Small intestine (tissue), 7 donors: ENCODE measurements at regions not wholly inside any gene's neighbourhood (a gene's known extent, or its start where the extent isn't known, plus 50 kb on each side); places are given as distances from the start of the nearest gene placed in this dataset.
A peak's percentile ranks its signal among the peaks of the same experiment; 100 is the strongest.

Experiments
- DNase-seq, 2 donors: peaks; one replicate each; pipeline versions ENCODE4 v3.0.0 to v3.0.0-alpha.2; 2013
- FAIRE-seq: peaks from 2 replicates; lab custom pipeline; 2012; peaks lifted over from hg19 to GRCh38; lab: Jason Lieb, UNC
- H3K27ac ChIP-seq, 3 donors: one replicate each; pipeline ENCODE4 v1.5.1; 2013; ENCODE audit warnings: low read length in 2 of 3, mild to moderate bottlenecking in 2 of 3, control low read depth in 1 of 3, inconsistent platforms in 1 of 3, low read depth in 1 of 3, moderate library complexity in 1 of 3
- H3K27me3 ChIP-seq, 3 donors: one replicate each; pipeline ENCODE4 v1.6.1; 2013; ENCODE audit warnings: low read length in 3 of 3, inconsistent platforms in 1 of 3; ENCODE audit not compliant: control insufficient read depth in 3 of 3, insufficient read depth in 3 of 3
- H3K36me3 ChIP-seq, 3 donors: one replicate each; pipeline ENCODE4 v1.6.1; 2013; ENCODE audit warnings: low read length in 3 of 3, inconsistent platforms in 1 of 3, low read depth in 1 of 3, mild to moderate bottlenecking in 1 of 3, moderate library complexity in 1 of 3; ENCODE audit not compliant: control insufficient read depth in 3 of 3, insufficient read depth in 2 of 3
- H3K4me1 ChIP-seq, 3 donors: one replicate each; pipeline ENCODE4 v1.6.1; 2013; ENCODE audit warnings: low read length in 2 of 3, inconsistent platforms in 1 of 3, low read depth in 1 of 3, mild to moderate bottlenecking in 1 of 3, moderate library complexity in 1 of 3; ENCODE audit not compliant: control insufficient read depth in 3 of 3, insufficient read depth in 2 of 3
- H3K4me3 ChIP-seq, 3 donors: one replicate each; pipeline ENCODE4 v1.5.1; 2013; ENCODE audit warnings: low read length in 3 of 3, control low read depth in 1 of 3, inconsistent platforms in 1 of 3, low read depth in 1 of 3, mild to moderate bottlenecking in 1 of 3, moderate library complexity in 1 of 3
- H3K9me3 ChIP-seq, 2 donors: one replicate each; pipeline ENCODE4 v1.6.1; 2013; ENCODE audit warnings: low read depth in 1 of 2, low read length in 1 of 2; ENCODE audit not compliant: control insufficient read depth in 2 of 2, insufficient read depth in 1 of 2
- WGBS, 3 donors: extraction: QIAGEN DNeasy Blood & Tissue Kit; methylation state at CpG; one replicate each; pipeline ENCODE4 v1.1.7; 2013; 5-methylcytosine and 5-hydroxymethylcytosine counted together
- donor health status: healthy with polysubstance abuse.
- donor health status: control.
- donor health status: control.
- donor health status: Bipolar disorder and iron deficiency.
- donor health status: healthy.

DNA sequence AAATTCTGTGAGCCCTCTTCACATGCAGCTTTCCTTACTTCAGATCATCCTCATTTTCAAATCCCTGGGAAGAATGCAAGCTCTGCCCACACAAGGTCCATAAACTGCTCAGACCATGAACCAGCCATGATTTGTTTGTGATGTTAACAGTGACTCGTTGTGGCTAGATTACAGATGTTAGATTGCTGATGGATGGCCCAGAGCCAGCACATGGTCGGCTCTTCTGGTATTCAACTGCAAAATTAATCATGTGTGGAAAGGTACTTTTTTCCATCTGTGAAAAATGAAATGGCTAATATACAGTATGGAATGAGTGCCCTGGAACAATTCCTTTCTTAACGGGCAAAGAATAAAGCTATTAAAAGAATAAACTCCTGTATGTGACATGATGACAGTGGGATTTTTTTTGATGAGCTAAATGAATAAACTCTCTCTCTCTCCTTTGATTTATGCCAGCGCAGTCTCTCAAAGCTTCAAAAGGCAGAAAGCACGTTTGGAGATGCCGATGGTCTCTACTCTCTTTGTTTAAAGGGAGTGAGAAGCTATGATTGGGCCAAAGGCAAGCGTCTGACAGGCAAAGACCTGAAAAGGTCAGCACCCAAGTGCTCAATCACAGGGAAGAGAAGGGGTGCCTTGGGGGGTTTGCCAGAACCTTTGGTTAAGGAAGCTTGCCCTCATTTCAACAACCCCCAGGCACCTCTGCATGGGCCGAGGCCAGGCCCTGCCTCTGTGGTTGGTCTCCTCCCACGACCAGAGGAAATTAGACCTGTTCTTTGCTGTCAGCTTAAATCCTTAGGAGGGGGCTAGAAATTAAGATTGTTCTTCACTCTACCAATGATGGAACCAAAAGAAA, 444.0 kb upstream of the NFE2L3 start:
- DNase-seq (no peak), FAIRE-seq (no peak)
- WGBS, 3 donors, result 56 to 64% (median 63%) methylated on average over 9 of the region's 9 CpGs

GRCh38 chr7:25710959-25711358, 441.0 kb upstream of the NFE2L3 start:
- Histone ChIP-seq H3K27ac (no peak overlapping the region), H3K27me3 (no peaks in the 10 kb centered on the region), H3K36me3 (no peaks in the 10 kb centered on the region), H3K9me3 (peaks cover 0 to 2% of the 10 kb centered on the region in 2 donors), H3K4me3 (no peak overlapping the region), H3K4me1 (peaks cover 0 to 5% (median 0%) of the 10 kb centered on the region in 3 donors)
- WGBS, 3 donors, result 64 to 67% (median 66%) methylated on average over 1 of the region's 1 CpG
- FAIRE-seq (no peak), DNase-seq (no peak)

More for the DNA sequence above, 444.0 kb upstream of the NFE2L3 start:
- Histone ChIP-seq H3K4me3 (no peak overlapping the region), H3K36me3 (no peaks in the 10 kb centered on the region), H3K27me3 (no peaks in the 10 kb centered on the region), H3K4me1 (peaks cover 0 to 5% (median 0%) of the 10 kb centered on the region in 3 donors), H3K27ac (no peak overlapping the region), H3K9me3 (peaks cover 0 to 2% of the 10 kb centered on the region in 2 donors)

GRCh38 chr7:25711940-25712339, 440.1 kb upstream of the NFE2L3 start:
- H3K36me3 ChIP-seq, result no peaks in the 10 kb centered on the region
- no peak overlapping the region for H3K27ac ChIP-seq
- FAIRE-seq, result no peak
- no peaks in the 10 kb centered on the region for H3K9me3 ChIP-seq
- H3K4me1 ChIP-seq, result peaks cover 0 to 5% (median 0%) of the 10 kb centered on the region in 3 donors
- H3K4me3 ChIP-seq, result no peak overlapping the region
- 66 to 88% (median 76%) methylated on average over 1 of the region's 1 CpG for WGBS, 3 donors
- no peak for DNase-seq
- no peaks in the 10 kb centered on the region for H3K27me3 ChIP-seq

DNA sequence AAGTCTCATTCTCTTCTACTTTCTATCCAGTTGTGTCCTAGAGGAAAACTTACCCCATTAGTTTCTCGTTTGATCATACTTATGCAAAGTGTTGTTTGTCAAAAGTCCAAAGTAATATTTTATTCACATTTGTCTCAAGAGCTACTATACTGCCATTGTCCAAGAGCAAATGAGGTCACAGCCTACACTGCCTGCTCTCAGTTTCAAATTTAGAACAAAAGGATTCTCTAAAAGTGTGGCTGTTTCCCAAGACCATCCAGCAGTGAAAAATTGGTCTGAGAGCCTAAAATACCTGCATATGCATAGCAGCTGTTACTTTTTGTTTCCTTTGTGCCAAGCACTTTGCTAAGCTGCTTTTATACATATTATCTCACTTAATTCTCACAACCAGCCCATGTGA, 439.5 kb upstream of the NFE2L3 start:
- no peaks in the 10 kb centered on the region for H3K9me3 ChIP-seq
- no peak overlapping the region for H3K4me3 ChIP-seq
- peaks cover 0 to 5% (median 0%) of the 10 kb centered on the region in 3 donors for H3K4me1 ChIP-seq
- H3K27ac ChIP-seq, result no peak overlapping the region
- 17 to 41% (median 34%) methylated on average over 1 of the region's 1 CpG for WGBS, 3 donors
- DNase-seq, result no peak
- FAIRE-seq, result no peak
- no peaks in the 10 kb centered on the region for H3K27me3 ChIP-seq
- no peaks in the 10 kb centered on the region for H3K36me3 ChIP-seq

- FAIRE-seq, result no peak
- Histone ChIP-seq H3K9me3 (no peaks in the 10 kb centered on the region), H3K4me1 (no peaks in the 10 kb centered on the region), H3K4me3 (no peak overlapping the region), H3K27ac (peak overlapping the region in 1 of 3 donors; percentile 39), H3K36me3 (no peaks in the 10 kb centered on the region), H3K27me3 (peaks cover 0 to 3% (median 0%) of the 10 kb centered on the region in 3 donors)
- no peak for DNase-seq
- WGBS, 3 donors, result 75 to 77% (median 77%) methylated on average over 5 of the region's 5 CpGs
Observed at GRCh38 chr7:25714013-25714412, 438.0 kb upstream of the NFE2L3 start.

DNA sequence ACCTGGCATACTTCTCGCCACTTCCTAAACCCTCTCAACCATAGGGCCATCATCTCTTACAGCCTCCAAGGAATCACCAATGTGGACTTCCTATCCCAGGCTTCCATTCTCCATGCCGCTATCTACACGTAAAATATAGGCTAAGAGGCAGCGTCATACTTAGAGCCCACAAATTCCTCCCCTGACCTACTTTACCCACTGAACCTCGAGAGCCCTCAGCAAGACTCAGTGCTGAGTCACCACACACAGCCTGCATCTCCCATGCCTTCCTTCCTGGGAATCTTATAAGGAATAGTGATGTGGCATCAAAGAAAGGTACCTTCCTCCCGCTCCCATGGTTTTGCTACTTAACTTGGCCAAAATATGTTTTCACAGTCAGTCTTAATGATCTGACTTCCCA, 435.6 kb upstream of the NFE2L3 start:
- no peak overlapping the region for H3K27ac ChIP-seq
- H3K36me3 ChIP-seq, result no peaks in the 10 kb centered on the region
- no peaks in the 10 kb centered on the region for H3K9me3 ChIP-seq
- FAIRE-seq (no peak), DNase-seq (no peak)
- 83 to 91% (median 89%) methylated on average over 6 of the region's 6 CpGs for WGBS, 3 donors
- H3K4me1 ChIP-seq, result no peaks in the 10 kb centered on the region
- H3K27me3 ChIP-seq, result peaks cover 0 to 3% (median 0%) of the 10 kb centered on the region in 3 donors
- no peak overlapping the region for H3K4me3 ChIP-seq

- H3K27me3 ChIP-seq, result peaks cover 0 to 3% (median 0%) of the 10 kb centered on the region in 3 donors
- no peaks in the 10 kb centered on the region for H3K9me3 ChIP-seq
- no peaks in the 10 kb centered on the region for H3K36me3 ChIP-seq
- WGBS, 3 donors, result 75 to 93% (median 88%) methylated on average over 4 of the region's 4 CpGs
- FAIRE-seq, result no peak
- DNase-seq, result no peak
- no peak overlapping the region for H3K27ac ChIP-seq
- H3K4me3 ChIP-seq, result no peak overlapping the region
- no peaks in the 10 kb centered on the region for H3K4me1 ChIP-seq
Observed at GRCh38 chr7:25718596-25718995, 433.4 kb upstream of the NFE2L3 start.

DNA sequence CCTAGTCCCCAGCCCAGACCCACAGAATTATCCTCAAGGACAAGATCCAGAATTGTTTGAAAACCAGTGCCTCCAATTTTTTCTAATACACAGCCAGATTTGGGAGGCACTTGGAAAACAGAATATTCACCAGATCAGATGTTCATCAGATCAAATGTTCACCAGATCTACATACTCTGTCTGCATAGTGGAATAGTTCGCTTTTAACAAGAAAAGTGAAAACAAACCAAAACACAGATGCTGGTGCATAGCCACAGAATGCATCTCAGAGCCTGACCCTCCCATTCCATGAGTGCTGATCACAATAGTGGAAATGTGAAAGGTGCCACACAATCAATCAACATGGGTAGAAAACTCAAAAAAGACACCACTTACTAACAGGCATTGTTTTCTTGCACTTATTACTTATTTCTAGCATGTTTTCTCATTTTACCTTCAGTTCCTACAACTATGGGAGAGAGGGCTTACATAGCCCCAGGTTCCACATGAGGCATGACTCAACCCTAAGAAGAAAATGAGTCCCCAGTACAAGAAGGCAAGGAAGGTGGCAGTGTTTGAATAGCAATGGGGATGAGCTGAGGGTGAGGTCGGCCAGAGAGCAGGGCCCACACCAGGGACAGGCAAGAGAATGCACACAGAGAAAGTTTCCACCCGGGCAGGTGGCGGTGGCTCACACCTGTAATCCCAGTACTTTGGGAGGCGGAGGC, 432.7 kb upstream of the NFE2L3 start:
- no peak for FAIRE-seq
- WGBS, 3 donors, result 82 to 93% (median 88%) methylated on average over 5 of the region's 5 CpGs

More for the DNA sequence above, 432.7 kb upstream of the NFE2L3 start:
- H3K4me1 ChIP-seq, result no peaks in the 10 kb centered on the region
- DNase-seq, result no peak
- no peak overlapping the region for H3K4me3 ChIP-seq
- no peaks in the 10 kb centered on the region for H3K9me3 ChIP-seq
- no peak overlapping the region for H3K27ac ChIP-seq
- peaks cover 0 to 3% (median 0%) of the 10 kb centered on the region in 3 donors for H3K27me3 ChIP-seq
- no peaks in the 10 kb centered on the region for H3K36me3 ChIP-seq
